T-helper 1 cell treated with Interleukin-12 subunit alpha and Interleukin-12 subunit beta and Interleukin-4 antibody, amounts not matched to agents 30 ng/mL and 1 ng/mL, for 36 hours (primary cell): ENCODE measurements at regions not wholly inside any gene's neighbourhood (a gene's known extent, or its start where the extent isn't known, plus 50 kb on each side); places are given as distances from the start of the nearest gene placed in this dataset.
"Not testable (repeated sequence)": the region's sequence is repeated elsewhere in the genome, so short reads cannot be mapped to it uniquely, and the experiment has no call there.

Experiments used
- intact Hi-C: fragments of 100-400 bp; cut with micrococcal nuclease; formaldehyde crosslinking; loops from one replicate; pipeline ENCODE4 v1.15.1; 2024

DNA sequence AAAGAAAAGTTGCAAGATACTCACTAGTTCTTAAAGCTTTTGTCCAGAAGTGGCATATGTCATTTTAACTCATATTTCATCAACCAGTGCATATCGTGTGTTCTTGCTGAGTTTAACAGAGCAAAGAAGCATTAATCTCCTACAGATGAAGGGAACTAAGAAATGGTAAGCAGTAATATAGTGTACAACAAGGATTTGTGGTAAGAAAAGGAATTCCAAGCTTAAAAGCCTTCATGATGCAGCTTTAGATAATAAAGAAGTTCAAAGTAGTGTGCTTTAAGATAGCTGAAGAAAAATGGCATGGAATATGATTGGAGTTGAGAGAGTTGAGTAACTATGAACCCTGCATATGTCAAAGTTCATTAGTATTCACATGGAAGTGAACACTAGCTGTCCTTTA lies 649.8 kb upstream of the FSHR start:
- intact Hi-C loops, result no loop called here

DNA sequence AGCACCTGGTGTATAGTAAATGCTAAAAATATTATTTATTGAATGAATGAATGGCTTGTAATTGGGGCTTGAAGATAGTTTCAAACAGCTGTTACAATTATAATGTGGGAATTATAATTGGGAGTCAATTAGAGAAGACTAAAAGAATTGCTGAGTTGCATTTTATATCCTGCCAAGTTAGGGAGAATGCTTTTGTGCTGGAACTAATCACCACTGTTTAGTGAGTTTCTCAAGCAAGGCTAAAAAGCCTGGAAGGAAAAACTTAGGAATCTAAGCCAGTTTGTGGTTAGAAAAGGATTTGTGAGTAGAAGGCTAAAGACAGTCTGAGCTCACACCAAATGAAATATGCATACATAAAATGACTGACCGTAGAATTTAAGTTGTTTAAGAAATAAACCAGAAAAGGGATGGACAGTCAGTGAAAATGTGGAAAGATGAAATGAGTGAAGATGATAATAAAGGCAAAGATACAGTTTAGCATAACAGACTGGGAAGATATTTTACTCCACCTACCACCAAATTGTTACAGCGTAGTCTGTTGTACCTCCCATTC lies 647.7 kb upstream of the FSHR start:
- intact Hi-C loops, result no loop called here

DNA sequence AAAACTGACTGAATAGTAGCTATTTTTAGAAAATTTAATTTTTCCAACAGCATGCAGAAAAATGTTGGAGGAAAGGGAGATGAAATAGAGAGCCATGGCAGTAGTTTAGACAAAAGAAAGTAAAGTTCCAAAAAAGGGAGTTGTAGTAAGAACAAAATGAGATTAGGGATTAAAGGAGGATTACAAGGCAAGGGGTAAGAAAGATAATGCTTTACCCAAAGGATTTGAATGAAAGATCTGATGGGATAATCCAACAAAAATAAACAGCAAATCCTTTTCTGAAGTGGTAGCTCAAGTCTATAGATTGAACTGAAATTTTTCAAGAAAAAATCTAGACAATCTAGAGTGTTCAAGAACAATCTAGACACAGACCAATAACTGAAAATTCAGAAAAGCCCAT lies 644.3 kb upstream of the FSHR start:
- intact Hi-C loops, result no loop called here

DNA sequence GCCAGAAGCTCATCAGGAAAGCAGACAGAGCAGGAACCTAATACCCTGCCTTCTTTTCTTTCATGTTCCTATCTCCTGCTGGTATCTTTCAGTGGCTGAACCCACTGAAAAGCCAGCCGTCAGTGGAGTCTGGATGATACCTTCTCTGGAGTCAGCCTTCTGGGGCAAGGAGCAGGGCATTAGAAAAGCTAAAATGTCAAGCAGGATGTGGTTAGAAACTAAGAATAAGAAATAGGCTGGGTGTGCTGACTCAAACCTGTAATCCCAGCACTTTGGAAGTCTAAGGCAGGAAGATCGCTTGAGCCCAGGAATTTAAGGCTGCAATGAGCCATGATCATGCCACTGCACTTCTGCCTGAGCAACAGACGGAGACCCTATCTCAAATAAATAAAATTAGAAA lies 642.0 kb upstream of the FSHR start:
- intact Hi-C loops, result no loop called here

DNA sequence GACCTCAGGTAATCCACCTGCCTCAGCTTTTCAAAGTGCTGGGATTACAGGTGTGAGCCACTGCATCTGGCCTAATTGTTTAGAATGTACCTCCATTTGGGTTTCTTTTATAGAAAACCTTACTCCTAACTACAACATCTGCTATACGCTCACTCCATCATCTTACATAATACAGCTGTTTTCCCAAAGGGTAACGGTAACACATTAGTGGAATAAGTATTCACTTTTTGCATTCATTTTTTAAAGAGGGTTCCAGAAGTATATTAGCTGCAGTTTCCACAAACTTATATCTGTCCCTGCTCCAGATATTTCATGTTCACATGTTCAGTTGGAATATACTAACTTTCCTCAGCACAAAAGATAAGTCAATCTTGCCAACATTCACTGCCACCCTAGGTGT lies 640.1 kb upstream of the FSHR start:
- intact Hi-C loops, result no loop called here

DNA sequence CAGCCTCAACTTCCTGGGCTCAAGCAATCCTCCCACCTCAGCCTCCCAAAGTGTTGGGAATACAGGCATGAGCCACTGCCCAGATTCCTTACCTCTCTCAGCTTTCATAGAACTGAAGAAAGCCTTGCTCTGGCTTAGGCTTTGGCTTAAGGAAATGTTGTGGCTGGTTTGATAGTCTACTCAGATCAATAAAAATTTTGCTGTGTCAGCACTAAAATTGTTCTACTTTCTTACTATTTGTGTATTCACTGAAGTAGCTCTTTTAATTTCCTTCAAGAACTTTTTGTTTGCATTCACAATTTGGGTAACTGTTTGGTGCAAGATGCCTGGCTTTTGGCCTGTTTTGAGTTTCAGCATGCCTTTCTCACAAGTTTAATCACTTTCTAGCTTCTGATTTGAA lies 634.0 kb upstream of the FSHR start:
- intact Hi-C loops, result no loop called here

DNA sequence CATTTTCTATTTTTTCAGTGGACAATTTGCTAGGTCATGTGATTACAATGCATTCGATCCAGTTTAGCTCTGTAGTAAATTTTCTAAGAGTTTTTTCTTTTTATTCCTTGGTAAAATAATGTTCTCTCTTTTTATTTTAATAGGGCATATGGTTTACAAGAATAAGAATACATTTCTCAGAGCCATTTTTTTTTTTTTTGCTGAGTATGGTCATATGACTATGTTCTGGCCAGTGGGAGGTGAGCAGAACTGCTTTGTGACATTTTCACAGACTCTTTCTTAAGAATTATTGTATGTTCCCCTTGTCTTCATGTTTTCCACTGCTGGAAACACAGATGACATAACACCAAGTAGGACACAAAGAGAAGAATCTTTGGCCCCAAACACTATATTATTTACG lies 626.6 kb upstream of the FSHR start:
- intact Hi-C loops, result no loop called here

DNA sequence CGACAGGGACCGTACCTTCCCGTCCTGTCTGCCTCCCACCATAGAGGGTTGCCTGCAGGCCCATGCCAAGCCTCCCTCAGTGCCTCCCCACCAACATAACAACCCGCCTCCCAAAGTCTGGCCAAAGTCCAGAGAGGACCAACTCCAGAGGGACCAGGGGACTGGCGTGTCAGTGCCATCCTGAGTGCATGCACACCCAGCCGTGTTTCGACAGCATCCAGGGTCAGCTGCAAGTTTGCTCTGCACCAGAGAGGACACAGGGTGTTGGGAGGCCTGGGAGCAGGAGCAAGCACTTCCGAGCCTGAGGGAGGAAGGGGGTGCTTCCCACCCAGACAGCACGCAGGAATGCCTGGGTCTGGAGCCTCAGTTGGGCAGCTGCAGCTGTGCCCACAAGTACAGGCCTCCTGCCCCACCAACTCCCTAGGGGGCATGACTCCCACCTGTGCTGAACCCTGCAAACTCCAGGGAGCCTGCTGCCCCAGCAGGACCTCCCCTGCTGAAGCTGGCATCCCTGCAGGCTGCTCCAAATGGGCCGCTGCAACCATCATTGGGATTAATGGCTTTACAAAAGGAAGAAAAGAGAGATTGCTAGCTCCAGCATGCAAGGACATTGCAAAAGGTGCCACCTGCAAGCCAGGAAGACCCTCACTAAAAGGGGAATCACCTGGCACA lies 618.1 kb upstream of the FSHR start:
- intact Hi-C loops, result loop anchor here (5.0 kb wide), 1 partner anchor 630 kb away; no protein-coding TSS in a partner anchor

DNA sequence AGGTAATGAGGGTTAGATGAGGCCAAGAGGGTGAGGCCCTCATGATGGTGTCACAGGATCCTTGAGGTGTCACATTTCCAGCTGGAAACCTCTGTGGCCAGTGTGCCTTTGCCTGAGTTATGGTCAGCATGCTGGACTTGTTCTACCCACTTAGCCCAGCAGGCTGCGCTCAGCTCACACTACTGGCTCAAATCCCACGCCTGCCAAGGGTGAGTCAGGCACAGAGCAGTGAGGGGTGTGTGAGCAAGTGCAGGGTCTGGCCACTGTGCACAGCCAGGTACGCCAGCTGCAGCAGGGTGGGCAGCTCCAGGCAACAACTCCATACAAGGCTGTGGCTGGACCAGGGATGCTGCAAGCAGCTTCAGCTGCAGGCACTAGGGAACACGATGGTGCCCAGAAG lies 616.6 kb upstream of the FSHR start:
- intact Hi-C loops, result loop anchor here (5.0 kb wide), 1 partner anchor 631 kb away; no protein-coding TSS in a partner anchor

DNA sequence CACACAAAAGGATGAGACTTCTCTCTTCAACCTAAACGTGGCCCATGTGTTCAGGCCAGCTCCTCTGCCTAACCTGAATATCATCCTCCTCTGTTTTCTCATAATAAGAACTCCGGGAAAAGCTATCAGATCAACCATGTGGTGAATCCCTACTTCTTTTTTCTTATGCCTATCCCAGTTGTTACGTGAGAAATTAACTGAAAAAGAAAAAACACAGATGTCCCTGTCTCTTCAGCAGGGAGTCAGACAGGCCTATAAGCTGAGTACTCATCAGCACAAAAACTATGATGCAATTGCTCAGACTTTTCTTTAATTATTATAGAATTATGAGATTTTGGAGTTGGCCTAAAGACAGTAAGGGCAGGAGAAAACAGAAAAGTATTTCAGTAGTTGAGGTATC lies 613.0 kb upstream of the FSHR start:
- intact Hi-C loops, result no loop called here

DNA sequence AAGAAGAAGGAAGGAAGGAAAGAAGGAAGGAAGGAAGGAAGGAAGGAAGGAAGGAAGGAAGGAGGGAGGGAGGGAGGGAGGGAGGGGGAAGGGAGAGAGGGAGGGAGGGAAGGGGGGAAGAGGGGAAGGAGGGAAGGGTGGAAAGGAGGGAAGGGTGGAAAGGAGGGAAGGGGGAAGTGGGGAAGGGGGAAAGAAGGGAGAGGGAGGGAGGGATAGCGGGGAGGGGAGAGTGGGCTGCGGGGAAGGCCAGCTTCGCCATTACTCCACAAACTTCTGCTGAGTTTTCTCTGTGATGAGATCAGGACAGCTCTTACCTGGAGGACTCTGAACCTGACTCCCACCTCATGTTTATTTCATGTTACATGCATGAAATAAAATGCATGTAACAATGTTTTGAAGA lies 601.5 kb upstream of the FSHR start:
- intact Hi-C loops, result no loop called here

DNA sequence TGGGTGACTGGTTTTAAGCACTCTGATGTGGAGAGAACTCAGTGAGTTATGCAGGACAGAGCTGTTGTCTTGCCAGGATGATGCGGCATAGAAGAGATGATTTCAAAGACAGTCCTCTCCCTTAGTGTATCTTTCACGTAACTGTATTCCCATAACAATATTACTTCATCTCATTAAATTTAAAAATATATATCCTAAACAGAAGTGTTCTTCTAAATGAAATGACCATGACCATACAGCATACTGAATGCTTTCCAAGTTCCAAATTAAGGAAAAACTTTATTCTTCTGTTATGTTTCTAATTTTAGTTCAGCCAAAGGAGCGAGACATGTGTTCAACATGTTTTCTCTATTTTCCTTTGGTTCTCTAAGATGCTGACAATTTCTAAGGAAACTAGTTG lies 600.1 kb upstream of the FSHR start:
- intact Hi-C loops, result no loop called here

DNA sequence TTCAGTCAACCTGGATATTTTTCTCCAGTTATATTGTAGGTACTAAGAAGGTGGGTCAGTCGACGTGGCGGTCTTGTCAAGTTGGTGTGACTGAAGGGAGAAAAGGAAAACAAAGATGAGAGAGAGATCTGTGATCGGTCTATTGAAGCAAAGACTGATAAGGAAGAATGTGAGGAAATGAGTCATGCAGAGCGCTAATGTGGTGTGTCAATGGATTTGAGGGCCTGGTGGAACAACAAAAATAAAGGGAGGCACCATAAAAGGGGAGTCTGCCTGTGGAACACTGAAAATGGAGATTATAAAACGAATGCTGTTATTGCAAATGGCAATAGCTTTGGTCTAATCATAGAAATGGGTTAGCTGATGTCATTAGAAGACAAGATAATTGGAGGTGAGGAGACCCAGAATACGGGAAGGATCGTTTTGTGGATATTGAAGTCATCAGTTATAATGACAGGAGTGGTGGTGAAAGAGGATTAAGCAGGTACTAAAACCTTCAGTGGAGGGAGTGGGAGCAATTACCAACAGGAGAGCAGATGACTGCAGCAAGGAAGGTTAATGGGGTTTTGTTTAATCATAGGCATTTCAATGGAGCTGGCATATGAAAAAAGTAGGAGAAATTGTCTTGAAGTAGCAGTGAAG lies 599.1 kb upstream of the FSHR start:
- intact Hi-C loops, result no loop called here

DNA sequence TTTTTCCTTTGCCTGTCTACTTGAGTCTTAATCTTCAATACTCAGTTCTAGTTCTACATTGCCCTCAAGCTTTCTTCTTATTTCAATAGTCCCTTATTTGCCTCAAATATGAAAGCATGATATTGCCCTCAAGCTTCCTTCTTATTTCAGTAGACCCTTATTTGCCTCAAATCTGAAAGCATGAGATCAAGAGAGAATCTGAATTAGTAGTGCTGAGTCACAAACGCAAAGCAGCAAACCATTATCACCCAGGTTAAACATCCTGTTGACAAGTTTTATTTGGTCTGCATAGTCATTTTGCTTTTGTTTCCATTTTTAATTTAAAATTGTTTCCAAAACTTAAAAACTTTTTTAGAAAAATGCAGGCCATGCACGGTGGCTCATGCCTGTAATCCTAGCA lies 583.3 kb upstream of the FSHR start:
- intact Hi-C loops, result no loop called here

DNA sequence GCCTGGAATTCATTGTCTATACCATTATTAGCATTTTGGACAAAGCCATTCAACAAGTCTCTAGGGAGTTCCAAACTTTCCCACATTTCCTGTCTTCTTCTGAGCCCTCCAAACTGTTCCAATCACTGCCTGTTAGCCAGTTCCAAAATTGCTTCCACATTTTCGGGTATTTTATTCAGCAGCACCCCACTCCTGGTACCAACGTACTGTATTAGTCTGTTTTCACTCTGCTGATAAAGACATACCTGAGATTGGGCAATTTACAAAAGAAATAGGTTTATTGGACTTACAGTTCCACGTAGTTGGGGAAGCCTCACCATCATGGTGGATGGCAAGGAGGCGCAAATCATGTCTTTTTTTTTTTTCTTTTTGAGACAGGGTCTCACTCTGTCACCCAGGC lies 578.6 kb upstream of the FSHR start:
- intact Hi-C loops, result not testable (repeated sequence)

DNA sequence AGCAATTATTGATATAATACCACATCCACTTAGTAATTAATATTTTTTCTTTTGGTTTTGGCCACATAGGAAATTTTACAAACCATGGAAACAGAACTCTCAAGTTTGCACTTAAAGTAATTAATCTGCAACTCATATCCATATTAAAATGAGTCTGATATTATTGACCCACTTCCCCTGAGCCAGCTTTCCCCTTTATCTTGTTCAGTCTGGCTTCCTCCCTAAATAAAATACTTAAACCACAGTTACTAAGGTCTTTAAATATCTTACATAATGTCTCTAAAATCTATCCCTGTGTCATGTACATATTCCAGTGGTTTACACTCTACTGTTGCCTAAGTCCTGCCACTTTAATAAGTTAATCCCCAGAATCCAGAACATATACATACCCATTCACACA lies 564.9 kb upstream of the FSHR start:
- intact Hi-C loops, result no loop called here

DNA sequence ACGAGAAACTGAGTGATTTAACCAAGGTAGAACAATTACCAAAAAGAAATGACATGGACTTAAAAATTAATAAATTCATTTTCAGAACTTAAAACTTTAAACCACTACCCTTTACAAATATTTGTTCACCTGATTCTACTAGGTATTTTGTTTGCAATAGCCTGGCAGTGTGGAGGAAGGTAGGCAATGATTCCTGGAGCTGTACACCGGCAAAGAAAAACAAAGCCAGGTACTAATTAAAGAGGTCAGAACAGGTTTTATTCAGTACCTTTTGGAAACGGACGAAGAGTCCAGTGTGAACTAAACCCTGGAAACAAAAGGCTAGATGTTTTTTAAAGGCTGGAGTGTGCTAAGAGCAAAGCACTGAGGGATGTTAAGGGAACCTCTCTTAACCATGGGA lies 561.3 kb upstream of the FSHR start:
- intact Hi-C loops, result no loop called here

DNA sequence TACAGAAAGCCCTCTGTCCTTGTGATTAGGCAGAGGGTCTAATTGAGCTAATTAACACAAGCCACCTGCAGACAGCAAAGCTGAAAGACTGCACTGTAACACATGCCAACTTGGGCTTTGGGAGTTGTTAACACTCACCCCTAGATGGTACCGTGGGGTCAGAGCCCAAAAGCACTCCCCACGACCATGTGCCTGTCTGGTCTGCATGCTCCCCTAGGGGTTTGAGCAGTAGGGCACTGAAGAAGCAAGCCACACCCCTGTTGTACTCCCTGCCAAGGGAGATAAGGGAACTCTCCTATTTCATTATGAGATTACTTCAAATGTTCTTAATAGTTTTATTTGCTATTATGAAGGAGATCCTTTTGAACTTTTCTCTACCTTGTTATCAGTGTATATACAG lies 560.1 kb upstream of the FSHR start:
- intact Hi-C loops, result no loop called here

DNA sequence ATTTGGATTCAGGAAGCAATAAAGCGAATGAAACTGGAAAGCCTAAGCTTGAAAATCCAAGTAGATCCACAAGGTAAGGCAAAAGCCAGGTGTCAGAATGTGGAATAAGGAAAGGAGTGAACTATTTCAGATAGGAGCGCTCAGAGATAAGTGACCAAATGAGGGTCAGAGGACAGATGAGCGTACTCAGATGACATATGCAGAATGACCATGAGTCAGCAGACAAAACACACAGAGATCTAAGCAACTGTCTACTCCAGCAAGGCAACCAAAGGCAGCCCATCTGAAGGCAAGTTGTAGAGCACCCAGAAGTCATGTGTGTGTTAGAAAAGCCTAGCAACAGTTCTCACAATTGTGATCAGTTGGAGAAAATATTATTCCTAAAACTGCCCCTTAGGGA lies 548.4 kb upstream of the FSHR start:
- intact Hi-C loops, result no loop called here

DNA sequence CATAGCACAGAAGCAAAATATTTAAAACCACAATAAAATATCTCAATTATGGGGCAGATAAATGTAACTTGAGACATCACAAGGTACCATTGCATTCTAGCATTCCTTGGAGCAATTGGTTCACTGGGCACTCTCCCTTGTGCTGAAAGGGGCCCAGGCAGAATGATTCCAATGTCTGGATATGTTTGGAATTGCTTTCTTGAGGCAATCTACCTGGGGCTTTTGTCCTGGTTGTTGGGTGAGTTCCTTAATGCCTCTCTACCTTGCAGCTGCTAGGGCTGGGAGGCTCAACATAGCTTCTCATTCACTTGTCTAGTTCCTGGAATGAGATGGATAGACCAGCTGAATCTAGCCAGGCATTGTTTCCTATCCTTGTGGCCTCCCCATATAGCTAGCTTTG lies 539.6 kb upstream of the FSHR start:
- intact Hi-C loops, result no loop called here

DNA sequence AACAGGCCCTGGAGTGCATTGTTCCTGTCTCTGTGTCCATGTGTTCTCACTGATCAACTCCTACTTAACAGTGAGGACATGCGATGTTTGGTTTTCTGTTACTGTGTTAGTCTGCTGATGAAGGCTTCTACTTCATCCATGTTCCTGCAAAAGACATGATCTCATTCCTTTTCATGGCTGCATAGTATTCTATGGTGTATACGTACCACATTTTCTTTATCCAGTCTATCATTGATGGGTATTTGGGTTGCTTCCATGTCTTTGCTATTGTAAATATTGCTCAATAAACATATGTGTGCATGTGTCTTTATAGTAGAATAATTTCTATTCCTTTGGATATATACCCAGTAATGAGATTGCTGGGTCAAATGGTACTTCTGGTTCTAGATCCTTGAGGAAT lies 537.7 kb upstream of the FSHR start:
- intact Hi-C loops, result not testable (repeated sequence)

DNA sequence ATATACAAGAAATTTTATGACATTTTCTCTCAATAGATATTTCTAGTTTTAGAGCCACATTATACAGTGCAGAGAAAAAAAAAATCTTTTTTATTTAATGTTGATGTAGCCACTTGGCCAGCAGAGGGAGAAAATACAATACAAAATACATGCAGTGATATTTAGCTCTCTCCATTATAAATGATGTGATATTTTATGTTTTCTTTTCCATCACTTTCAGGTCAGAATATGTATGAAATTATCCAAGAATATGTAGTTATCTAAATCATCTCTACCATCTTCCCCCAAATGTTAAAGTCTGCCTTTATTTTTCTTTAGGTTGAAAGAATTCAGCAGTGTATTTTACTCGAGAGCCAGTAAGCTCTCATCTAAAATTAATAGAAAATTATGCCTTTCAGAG lies 533.6 kb upstream of the FSHR start:
- intact Hi-C loops, result no loop called here

DNA sequence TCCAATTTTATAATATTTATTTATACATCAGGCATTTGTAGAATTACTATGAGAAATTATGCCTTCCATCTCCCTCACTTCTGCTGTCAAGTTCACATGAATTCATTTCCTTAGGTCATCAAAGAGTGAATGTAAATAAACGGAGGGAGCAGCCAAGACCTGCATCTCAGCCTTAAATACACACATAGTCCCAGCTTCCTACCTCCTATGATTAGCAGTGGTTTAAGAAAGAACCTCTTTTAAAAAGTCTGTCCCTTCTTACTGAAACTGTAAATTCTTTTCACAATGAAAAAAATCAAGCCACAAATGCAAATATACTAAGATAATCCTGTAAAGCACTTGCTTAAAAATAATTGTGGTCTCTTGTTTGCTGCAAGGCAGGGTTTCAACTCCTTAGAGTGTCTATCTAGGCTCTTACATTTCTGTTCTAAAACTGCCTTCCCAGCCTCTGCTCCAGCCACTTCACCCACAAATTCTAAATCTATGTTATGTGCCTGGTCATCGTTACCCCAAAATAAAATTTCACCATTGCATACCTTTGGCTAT lies 532.7 kb upstream of the FSHR start:
- intact Hi-C loops, result no loop called here
